Ovary (tissue), 3 donors: ENCODE measurements at regions not wholly inside any gene's neighbourhood (a gene's known extent, or its start where the extent isn't known, plus 50 kb on each side); places are given as distances from the start of the nearest gene placed in this dataset.

ENCODE experiments used
- CTCF ChIP-seq, 3 donors: fragments of 450-650 bp in 2 of 3; fragments of 200-600 bp in 1 of 3; IDR thresholded peaks; one replicate each; pipeline versions ENCODE4 v1.5.1 to v1.8.0; 2016 to 2022; ENCODE audit warnings: antibody characterized with exemption in 3 of 3, mild to moderate bottlenecking in 1 of 3
- EP300 ChIP-seq: sonication (generic); formaldehyde crosslinking; IDR thresholded peaks from one replicate; pipeline ENCODE4 v1.6.1; 2017; ENCODE audit warnings: antibody characterized with exemption
- POLR2A ChIP-seq: fragments of 450-650 bp; IDR thresholded peaks from one replicate; pipeline ENCODE4 v1.6.1; 2017; ENCODE audit warnings: antibody characterized with exemption, mild to moderate bottlenecking, moderate library complexity
- donor health status: DM: no; HTN: no; CAD: no.

GRCh38 chr1:177392336-177392735 lies 221.6 kb downstream of the BRINP2 start:
- no peak for TF ChIP-seq POLR2A
- TF ChIP-seq CTCF (IDR thresholded peaks at IDR 0.05): no peak
- TF ChIP-seq EP300: no peak
